ENCODE measurements at regions not wholly inside any gene's neighbourhood (a gene's known extent, or its start where the extent isn't known, plus 50 kb on each side); places are given as distances from the start of the nearest gene placed in this dataset.

DNA sequence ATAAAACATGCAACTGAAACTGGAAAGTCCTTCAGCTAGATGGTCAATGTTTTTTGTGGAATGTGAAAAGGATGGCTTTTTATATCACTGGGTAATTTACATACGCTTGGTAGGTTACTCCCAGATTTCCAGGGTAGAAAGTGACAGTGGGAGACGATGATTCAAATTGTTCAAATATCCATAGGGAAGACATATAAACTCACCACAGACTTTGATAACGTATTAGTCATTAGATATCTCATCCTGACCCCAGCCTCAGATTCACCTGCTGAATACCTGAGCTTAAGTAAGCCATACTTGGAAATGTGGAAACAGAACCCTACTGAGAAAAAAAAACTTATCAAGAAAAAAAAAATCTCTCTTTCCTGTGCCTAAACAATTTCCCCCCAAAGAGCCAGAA is 169.4 kb downstream of the ZNF674 start:
- ChIA-PET CTCF (interaction anchor here (0.6 to 1.1 kb wide), 6 partner anchors 12 to 794 kb away, joined by 3 read pairs; no protein-coding TSS in a partner anchor), POLR2A (ENCODE audit: low non-redundant PET) (no interaction called here)
- TF ChIP-seq, protein P1, sequence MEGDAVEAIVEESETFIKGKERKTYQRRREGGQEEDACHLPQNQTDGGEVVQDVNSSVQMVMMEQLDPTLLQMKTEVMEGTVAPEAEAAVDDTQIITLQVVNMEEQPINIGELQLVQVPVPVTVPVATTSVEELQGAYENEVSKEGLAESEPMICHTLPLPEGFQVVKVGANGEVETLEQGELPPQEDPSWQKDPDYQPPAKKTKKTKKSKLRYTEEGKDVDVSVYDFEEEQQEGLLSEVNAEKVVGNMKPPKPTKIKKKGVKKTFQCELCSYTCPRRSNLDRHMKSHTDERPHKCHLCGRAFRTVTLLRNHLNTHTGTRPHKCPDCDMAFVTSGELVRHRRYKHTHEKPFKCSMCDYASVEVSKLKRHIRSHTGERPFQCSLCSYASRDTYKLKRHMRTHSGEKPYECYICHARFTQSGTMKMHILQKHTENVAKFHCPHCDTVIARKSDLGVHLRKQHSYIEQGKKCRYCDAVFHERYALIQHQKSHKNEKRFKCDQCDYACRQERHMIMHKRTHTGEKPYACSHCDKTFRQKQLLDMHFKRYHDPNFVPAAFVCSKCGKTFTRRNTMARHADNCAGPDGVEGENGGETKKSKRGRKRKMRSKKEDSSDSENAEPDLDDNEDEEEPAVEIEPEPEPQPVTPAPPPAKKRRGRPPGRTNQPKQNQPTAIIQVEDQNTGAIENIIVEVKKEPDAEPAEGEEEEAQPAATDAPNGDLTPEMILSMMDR (conservative IDR thresholded peaks at IDR 0.05; ENCODE audit: low read depth) = no peak
- no peak for DNase-seq (ENCODE audit: low spot score)
- H3K27ac ChIP-seq = no peak overlapping the region

DNA sequence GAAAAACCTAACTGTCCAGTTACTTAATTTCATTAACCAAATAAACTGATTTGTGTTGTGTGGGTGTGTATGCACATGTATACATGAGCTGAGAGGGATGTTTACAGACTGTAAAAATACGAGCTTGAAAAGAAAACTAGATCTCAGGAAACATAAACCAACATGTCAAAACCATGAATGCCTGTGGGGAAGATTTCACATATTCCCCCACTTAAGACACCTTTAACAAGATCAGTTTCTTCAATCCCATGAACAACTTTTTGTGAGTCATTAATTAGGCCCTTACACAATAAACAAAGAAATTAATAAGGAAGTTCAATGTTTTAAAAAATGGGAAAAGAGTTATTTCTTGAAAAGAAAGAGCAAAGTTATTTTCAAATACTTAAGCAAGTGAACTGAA is 170.8 kb downstream of the ZNF674 start:
- TF ChIP-seq, protein P1 (conservative IDR thresholded peaks at IDR 0.05; ENCODE audit: low read depth) = no peak
- no peak for DNase-seq (ENCODE audit: low spot score)
- H3K27ac ChIP-seq = no peak overlapping the region
- CTCF ChIA-PET = interaction anchor here (0.5 to 0.7 kb wide), 2 partner anchors 512 to 1052 kb away, joined by 3 read pairs; no protein-coding TSS in a partner anchor
- POLR2A ChIA-PET (ENCODE audit: low non-redundant PET) = no interaction called here

DNA sequence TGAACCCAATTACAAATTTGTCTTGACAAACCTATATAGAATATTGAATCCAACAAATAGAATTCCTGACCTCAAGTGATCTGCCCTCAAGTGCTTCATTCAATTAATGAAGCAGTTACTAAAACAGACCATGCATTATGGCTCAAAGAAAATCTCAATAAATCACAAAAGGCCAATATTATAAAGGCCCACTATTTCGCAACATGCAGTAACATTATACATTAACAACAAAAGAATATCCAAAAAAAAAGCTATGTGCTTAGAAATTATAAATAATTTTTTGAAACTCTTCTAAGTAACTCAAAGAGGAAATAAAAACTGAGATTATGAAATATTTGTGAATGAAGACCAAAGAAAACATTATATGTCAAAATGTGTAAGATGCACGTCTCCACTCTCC is 177.7 kb downstream of the ZNF674 start:
- TF ChIP-seq, protein P1 (conservative IDR thresholded peaks at IDR 0.05; ENCODE audit: low read depth) = no peak
- H3K27ac ChIP-seq = no peak overlapping the region
- ChIA-PET CTCF (no interaction called here), POLR2A (ENCODE audit: low non-redundant PET) (no interaction called here)
- DNase-seq (ENCODE audit: low spot score) = no peak

DNA sequence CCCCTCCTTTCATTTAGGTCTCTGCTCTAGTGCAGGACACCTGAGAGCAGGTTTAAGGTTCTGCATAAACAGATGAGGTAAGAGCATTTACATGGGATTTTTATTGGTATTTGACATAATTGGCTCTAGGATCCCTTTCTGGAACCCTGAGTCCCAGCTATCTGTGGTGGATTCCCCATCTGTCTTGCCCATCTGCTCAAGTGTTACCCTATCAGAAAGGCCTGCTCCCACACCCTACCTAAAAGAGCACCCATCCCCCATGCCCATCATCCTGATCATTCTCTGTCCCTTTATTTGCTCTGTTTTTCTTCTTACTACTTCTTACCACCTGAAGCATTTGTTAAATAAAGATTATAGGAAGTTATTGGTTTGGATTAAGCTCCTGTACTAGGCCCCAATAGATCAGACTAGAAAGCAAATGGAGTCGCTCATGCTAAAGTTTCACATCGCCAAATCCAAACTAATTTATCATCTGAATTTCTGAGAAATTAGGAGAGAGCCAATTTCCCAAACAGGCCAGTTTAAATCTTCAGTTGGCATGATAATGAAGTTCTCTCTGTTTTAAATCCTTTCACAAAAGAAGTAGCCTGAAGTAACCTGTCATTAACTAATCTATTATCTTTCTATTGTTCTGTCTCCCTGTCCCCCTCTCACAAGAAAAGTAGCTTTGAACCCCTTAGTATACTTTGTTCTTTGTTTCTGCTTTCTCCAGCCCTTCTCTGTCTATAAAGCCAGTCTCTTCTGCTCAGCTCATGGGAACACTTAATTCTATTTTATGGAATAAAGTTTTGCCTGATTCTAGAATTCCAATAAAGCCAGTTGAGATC is 178.6 kb downstream of the ZNF674 start:
- no peak for DNase-seq (ENCODE audit: low spot score)
- no peak overlapping the region for H3K27ac ChIP-seq
- TF ChIP-seq, protein P1 (conservative IDR thresholded peaks at IDR 0.05; ENCODE audit: low read depth) = no peak
- CTCF ChIA-PET = no interaction called here
- POLR2A ChIA-PET (ENCODE audit: low non-redundant PET) = no interaction called here

DNA sequence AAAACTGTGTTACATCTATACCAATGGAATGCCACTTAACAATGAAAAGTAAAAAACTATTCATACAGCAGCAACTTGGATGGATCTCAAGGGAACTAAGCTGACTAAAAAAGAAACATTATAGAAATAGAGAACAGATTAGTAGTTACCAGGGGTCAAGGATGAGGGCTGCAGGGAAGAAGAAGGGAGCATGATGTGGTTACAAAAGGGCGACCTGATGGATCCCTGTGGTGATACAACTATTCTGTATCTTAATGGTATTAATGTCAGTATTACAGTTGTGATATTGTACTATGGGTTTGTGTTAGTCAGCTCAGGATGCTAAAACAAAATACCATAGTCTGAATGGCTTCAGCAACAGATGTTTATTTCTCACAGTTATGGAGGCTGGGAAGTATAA is 190.7 kb downstream of the ZNF674 start:
- TF ChIP-seq, protein P1 (conservative IDR thresholded peaks at IDR 0.05; ENCODE audit: low read depth) = no peak
- DNase-seq (ENCODE audit: low spot score) = no peak
- POLR2A ChIA-PET (ENCODE audit: low non-redundant PET) = no interaction called here
- CTCF ChIA-PET = no interaction called here
- no peak overlapping the region for H3K27ac ChIP-seq

DNA sequence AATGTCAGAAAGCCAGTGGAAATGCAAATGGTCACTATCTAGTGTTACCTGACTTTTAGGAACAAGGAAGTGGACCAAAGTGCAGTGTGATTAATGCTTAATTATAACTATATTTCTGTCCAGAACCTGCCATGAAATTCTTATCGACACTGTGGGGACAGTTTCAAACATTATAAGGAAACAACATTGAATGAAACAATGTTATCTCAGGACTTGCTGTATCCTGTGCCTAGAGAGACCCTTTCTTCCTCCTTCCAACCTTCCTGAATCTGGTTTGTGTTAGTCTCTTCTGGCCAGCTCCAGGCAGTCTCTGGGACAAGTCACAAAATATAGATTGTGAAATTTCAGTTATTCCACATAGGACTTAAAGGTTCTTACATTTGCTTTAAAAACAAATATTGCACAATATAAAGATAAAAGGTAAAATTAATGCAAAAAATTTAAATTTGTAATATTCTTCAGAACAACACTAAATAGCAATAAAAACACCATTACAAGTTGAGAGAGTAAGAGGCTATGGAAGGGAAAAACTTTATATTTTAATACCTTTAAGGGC is 203.4 kb downstream of the ZNF674 start:
- H3K27ac ChIP-seq = no peak overlapping the region
- POLR2A ChIA-PET (ENCODE audit: low non-redundant PET) = no interaction called here
- CTCF ChIA-PET = no interaction called here
- TF ChIP-seq, protein P1 (conservative IDR thresholded peaks at IDR 0.05; ENCODE audit: low read depth) = no peak
- no peak for DNase-seq (ENCODE audit: low spot score)

All from RWPE1 (cell line).